PC-9 (cell line): ENCODE measurements at regions not wholly inside any gene's neighbourhood (a gene's known extent, or its start where the extent isn't known, plus 50 kb on each side); places are given as distances from the start of the nearest gene placed in this dataset.

Experiments
- BruUV-seq: library from RNA; stranded (reverse); fragments of 400-500 nt; replicated peaks from 2 replicates; lab custom pipeline; 2021; lab: Mats Ljungman, UMichigan
- CTCF ChIA-PET: fragments of 300-600 bp; sonication (Branson Sonifier 250); formaldehyde crosslinking; loops from one replicate; lab custom pipeline; 2022; ENCODE audit warnings: antibody characterized with exemption; lab: Charles Lee
- POLR2A ChIA-PET: fragments of 300-600 bp; sonication (Branson Sonifier 250); formaldehyde crosslinking; loops from one replicate; lab custom pipeline; 2022; ENCODE audit warnings: antibody characterized with exemption; ENCODE audit not compliant: unreplicated experiment; lab: Charles Lee
- DNase-seq, 2 experiments: peaks; one replicate each; pipeline versions ENCODE4 v3.0.0 to v3.0.0-alpha.2; 2015 to 2022; ENCODE audit warnings: mixed read lengths in 1 of 2
- H2AFZ ChIP-seq: fragments of 200-600 bp; sonication (generic); 2 replicates; pipeline ENCODE4 v1.8.1; 2017; ENCODE audit warnings: antibody characterized with exemption
- H3F3A ChIP-seq: fragments of 200-600 bp; sonication (generic); 2 replicates; pipeline ENCODE4 v1.8.1; 2017; ENCODE audit warnings: antibody characterized with exemption, mild to moderate bottlenecking, low read depth; ENCODE audit not compliant: insufficient read depth
- H3K27ac ChIP-seq: fragments of 200-600 bp; sonication (generic); 2 replicates; pipeline ENCODE4 v1.6.1; 2016; ENCODE audit warnings: mixed run types
- H3K27me3 ChIP-seq: fragments of 200-600 bp; sonication (generic); 2 replicates; pipeline ENCODE4 v1.6.1; 2016; ENCODE audit warnings: low read depth, mixed run types; ENCODE audit not compliant: insufficient read depth
- H3K36me3 ChIP-seq: fragments of 200-600 bp; sonication (generic); 2 replicates; pipeline ENCODE4 v1.6.1; 2016; ENCODE audit warnings: low read depth, mixed run types
- H3K4me1 ChIP-seq: fragments of 200-600 bp; sonication (generic); replicated peaks from 2 replicates; pipeline ENCODE4 v1.6.1; 2016; ENCODE audit warnings: mixed run types; ENCODE audit not compliant: insufficient read depth
- H3K4me2 ChIP-seq: fragments of 200-600 bp; sonication (generic); 2 replicates; pipeline ENCODE4 v1.6.1; 2017; ENCODE audit warnings: mixed run types
- H3K4me3 ChIP-seq: fragments of 200-600 bp; sonication (generic); 2 replicates; pipeline ENCODE4 v1.6.1; 2016; ENCODE audit warnings: mixed run types
- H3K79me2 ChIP-seq: fragments of 200-600 bp; sonication (generic); 2 replicates; pipeline ENCODE4 v1.6.1; 2017; ENCODE audit warnings: low read depth, mixed run types
- H3K9me2 ChIP-seq: fragments of 200-600 bp; sonication (generic); 2 replicates; pipeline ENCODE4 v1.8.1; 2017; ENCODE audit warnings: mild to moderate bottlenecking; ENCODE audit not compliant: insufficient read depth
- H3K9me3 ChIP-seq: fragments of 200-600 bp; sonication (generic); 2 replicates; pipeline ENCODE4 v1.8.1; 2016; ENCODE audit warnings: low read depth; ENCODE audit not compliant: insufficient read depth
- H4K20me1 ChIP-seq: fragments of 200-600 bp; sonication (generic); 2 replicates; pipeline ENCODE4 v1.8.1; 2017; ENCODE audit not compliant: insufficient read depth
- EZH2 ChIP-seq: fragments of 200-600 bp; sonication (generic); IDR thresholded peaks from 2 replicates; pipeline ENCODE4 v1.8.0; 2017; ENCODE audit warnings: antibody characterized with exemption, low read depth
- intact Hi-C: fragments of 100-400 bp; cut with micrococcal nuclease; formaldehyde crosslinking; loops from one replicate; pipeline ENCODE4 v1.10.0; 2022; ENCODE audit not compliant: unreplicated experiment
- TF ChIP-seq, protein P1 (sequence below): fragments of 200-600 bp; sonication (generic); conservative IDR thresholded peaks from 2 replicates; pipeline ENCODE4 v1.6.1; 2017; ENCODE audit warnings: mixed run types, antibody characterized with exemption, mild to moderate bottlenecking, moderate library complexity

DNA sequence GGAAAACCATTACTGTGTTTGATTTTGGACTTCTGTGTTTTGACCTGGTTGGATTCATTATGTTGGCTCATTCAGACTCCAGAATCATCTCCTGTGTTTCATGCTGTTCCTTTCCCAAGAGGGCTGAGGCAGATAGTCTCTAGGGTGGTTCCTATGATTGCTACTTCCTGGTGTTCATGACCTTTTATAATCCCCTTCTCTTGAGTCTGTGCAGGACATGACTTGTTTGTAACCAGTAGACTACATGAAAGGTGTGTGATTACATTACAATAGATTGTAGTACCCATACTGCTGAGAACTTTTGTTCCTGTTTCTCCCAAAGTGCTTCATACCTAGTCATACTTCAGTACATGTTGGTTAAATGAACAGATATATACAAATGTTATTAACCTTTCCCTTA lies 700.6 kb downstream of the METTL15 start:
- Histone ChIP-seq H3K9me2 (no peaks in the 10 kb centered on the region), H3F3A (no peaks in the 10 kb centered on the region), H3K4me2 (no peak overlapping the region), H4K20me1 (no peaks in the 10 kb centered on the region), H3K4me1 (no peaks in the 10 kb centered on the region), H3K9me3 (no peaks in the 10 kb centered on the region), H3K27me3 (no peaks in the 10 kb centered on the region), H3K36me3 (no peaks in the 10 kb centered on the region), H3K4me3 (no peak overlapping the region), H3K79me2 (no peaks in the 10 kb centered on the region), H3K27ac (no peak overlapping the region), H2AFZ (no peak overlapping the region)
- DNase-seq, result no peak
- CTCF ChIA-PET, result no interaction called here
- TF ChIP-seq, protein P1, sequence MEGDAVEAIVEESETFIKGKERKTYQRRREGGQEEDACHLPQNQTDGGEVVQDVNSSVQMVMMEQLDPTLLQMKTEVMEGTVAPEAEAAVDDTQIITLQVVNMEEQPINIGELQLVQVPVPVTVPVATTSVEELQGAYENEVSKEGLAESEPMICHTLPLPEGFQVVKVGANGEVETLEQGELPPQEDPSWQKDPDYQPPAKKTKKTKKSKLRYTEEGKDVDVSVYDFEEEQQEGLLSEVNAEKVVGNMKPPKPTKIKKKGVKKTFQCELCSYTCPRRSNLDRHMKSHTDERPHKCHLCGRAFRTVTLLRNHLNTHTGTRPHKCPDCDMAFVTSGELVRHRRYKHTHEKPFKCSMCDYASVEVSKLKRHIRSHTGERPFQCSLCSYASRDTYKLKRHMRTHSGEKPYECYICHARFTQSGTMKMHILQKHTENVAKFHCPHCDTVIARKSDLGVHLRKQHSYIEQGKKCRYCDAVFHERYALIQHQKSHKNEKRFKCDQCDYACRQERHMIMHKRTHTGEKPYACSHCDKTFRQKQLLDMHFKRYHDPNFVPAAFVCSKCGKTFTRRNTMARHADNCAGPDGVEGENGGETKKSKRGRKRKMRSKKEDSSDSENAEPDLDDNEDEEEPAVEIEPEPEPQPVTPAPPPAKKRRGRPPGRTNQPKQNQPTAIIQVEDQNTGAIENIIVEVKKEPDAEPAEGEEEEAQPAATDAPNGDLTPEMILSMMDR, result no peak
- TF ChIP-seq EZH2, result no peak
- no TSS peak for BruUV-seq
- POLR2A ChIA-PET, result no interaction called here
- intact Hi-C loops, result no loop called here

DNA sequence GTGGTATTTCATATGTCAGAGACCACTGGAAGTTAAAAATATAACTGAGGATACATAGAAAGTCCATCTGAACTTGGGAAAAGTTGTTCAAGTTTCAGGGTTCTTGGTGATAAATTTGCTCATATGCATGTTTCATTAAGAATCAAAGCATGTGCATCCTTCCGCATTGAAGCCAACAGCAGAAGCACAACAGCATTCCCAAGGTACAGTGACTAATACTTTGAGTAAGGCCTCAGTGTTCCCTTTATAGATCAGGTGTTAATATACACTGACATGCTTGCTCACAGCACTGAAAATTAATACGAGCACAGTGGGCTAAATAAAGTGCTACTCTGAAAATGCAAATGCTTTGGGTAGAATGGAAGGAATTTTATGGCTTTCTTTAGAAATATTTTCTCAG lies 691.1 kb downstream of the METTL15 start:
- no peaks in the 10 kb centered on the region for H3K27me3 ChIP-seq
- no peaks in the 10 kb centered on the region for H4K20me1 ChIP-seq
- no peak overlapping the region for H3K27ac ChIP-seq
- no peaks in the 10 kb centered on the region for H3F3A ChIP-seq
- no peaks in the 10 kb centered on the region for H3K4me1 ChIP-seq
- no TSS peak for BruUV-seq
- H3K9me3 ChIP-seq, result no peaks in the 10 kb centered on the region
- no peak overlapping the region for H3K4me2 ChIP-seq
- H3K4me3 ChIP-seq, result no peak overlapping the region
- H3K36me3 ChIP-seq, result no peaks in the 10 kb centered on the region
- POLR2A ChIA-PET, result no interaction called here
- no peak for DNase-seq
- intact Hi-C loops, result no loop called here
- no peaks in the 10 kb centered on the region for H3K9me2 ChIP-seq
- no peak overlapping the region for H2AFZ ChIP-seq
- H3K79me2 ChIP-seq, result no peaks in the 10 kb centered on the region
- TF ChIP-seq EZH2, result no peak
- TF ChIP-seq, protein P1, result no peak
- CTCF ChIA-PET, result no interaction called here

GRCh38 chr11:28798286-28798685 lies 690.1 kb downstream of the METTL15 start:
- Histone ChIP-seq H3K27ac (no peak overlapping the region), H3K27me3 (no peaks in the 10 kb centered on the region), H4K20me1 (no peaks in the 10 kb centered on the region), H3K4me3 (no peak overlapping the region), H3K79me2 (no peaks in the 10 kb centered on the region), H3K9me2 (no peaks in the 10 kb centered on the region), H2AFZ (no peak overlapping the region), H3K36me3 (no peaks in the 10 kb centered on the region), H3K9me3 (no peaks in the 10 kb centered on the region), H3F3A (no peaks in the 10 kb centered on the region), H3K4me2 (no peak overlapping the region), H3K4me1 (no peaks in the 10 kb centered on the region)
- DNase-seq, result no peak
- TF ChIP-seq EZH2, result no peak
- TF ChIP-seq, protein P1, result no peak
- POLR2A ChIA-PET, result no interaction called here
- intact Hi-C loops, result no loop called here
- CTCF ChIA-PET, result no interaction called here
- no TSS peak for BruUV-seq
